Small intestine (tissue), 7 donors: ENCODE measurements at regions not wholly inside any gene's neighbourhood (a gene's known extent, or its start where the extent isn't known, plus 50 kb on each side); places are given as distances from the start of the nearest gene placed in this dataset.

Source experiments
- DNase-seq, 2 donors: peaks; one replicate each; pipeline versions ENCODE4 v3.0.0 to v3.0.0-alpha.2; 2013
- FAIRE-seq: peaks from 2 replicates; lab custom pipeline; 2012; peaks lifted over from hg19 to GRCh38; lab: Jason Lieb, UNC
- H3K27ac ChIP-seq, 3 donors: one replicate each; pipeline ENCODE4 v1.5.1; 2013; ENCODE audit warnings: low read length in 2 of 3, mild to moderate bottlenecking in 2 of 3, control low read depth in 1 of 3, inconsistent platforms in 1 of 3, low read depth in 1 of 3, moderate library complexity in 1 of 3
- H3K27me3 ChIP-seq, 3 donors: one replicate each; pipeline ENCODE4 v1.6.1; 2013; ENCODE audit warnings: low read length in 3 of 3, inconsistent platforms in 1 of 3; ENCODE audit not compliant: control insufficient read depth in 3 of 3, insufficient read depth in 3 of 3
- H3K36me3 ChIP-seq, 3 donors: one replicate each; pipeline ENCODE4 v1.6.1; 2013; ENCODE audit warnings: low read length in 3 of 3, inconsistent platforms in 1 of 3, low read depth in 1 of 3, mild to moderate bottlenecking in 1 of 3, moderate library complexity in 1 of 3; ENCODE audit not compliant: control insufficient read depth in 3 of 3, insufficient read depth in 2 of 3
- H3K4me1 ChIP-seq, 3 donors: one replicate each; pipeline ENCODE4 v1.6.1; 2013; ENCODE audit warnings: low read length in 2 of 3, inconsistent platforms in 1 of 3, low read depth in 1 of 3, mild to moderate bottlenecking in 1 of 3, moderate library complexity in 1 of 3; ENCODE audit not compliant: control insufficient read depth in 3 of 3, insufficient read depth in 2 of 3
- H3K4me3 ChIP-seq, 3 donors: one replicate each; pipeline ENCODE4 v1.5.1; 2013; ENCODE audit warnings: low read length in 3 of 3, control low read depth in 1 of 3, inconsistent platforms in 1 of 3, low read depth in 1 of 3, mild to moderate bottlenecking in 1 of 3, moderate library complexity in 1 of 3
- H3K9me3 ChIP-seq, 2 donors: one replicate each; pipeline ENCODE4 v1.6.1; 2013; ENCODE audit warnings: low read depth in 1 of 2, low read length in 1 of 2; ENCODE audit not compliant: control insufficient read depth in 2 of 2, insufficient read depth in 1 of 2
- WGBS, 3 donors: extraction: QIAGEN DNeasy Blood & Tissue Kit; methylation state at CpG; one replicate each; pipeline ENCODE4 v1.1.7; 2013; 5-methylcytosine and 5-hydroxymethylcytosine counted together
- donor health status: healthy with polysubstance abuse.
- donor health status: control.
- donor health status: control.
- donor health status: Bipolar disorder and iron deficiency.
- donor health status: healthy.

GRCh38 chr9:1907465-1907864 lies 107.7 kb upstream of the SMARCA2 start:
- no peak for FAIRE-seq
- Histone ChIP-seq H3K4me1 (no peaks in the 10 kb centered on the region), H3K27me3 (no peaks in the 10 kb centered on the region), H3K9me3 (peaks cover 0 to 10% of the 10 kb centered on the region in 2 donors), H3K4me3 (no peak overlapping the region), H3K36me3 (no peaks in the 10 kb centered on the region), H3K27ac (no peak overlapping the region)
- 78 to 91% (median 79%) methylated on average over 1 of the region's 1 CpG for WGBS, 3 donors
- DNase-seq: no peak

- 55 to 75% (median 57%) methylated on average over 2 of the region's 2 CpGs for WGBS, 3 donors
- Histone ChIP-seq H3K4me1 (no peaks in the 10 kb centered on the region), H3K27me3 (no peaks in the 10 kb centered on the region), H3K36me3 (no peaks in the 10 kb centered on the region), H3K4me3 (no peak overlapping the region), H3K27ac (no peak overlapping the region), H3K9me3 (peaks cover 0 to 2% of the 10 kb centered on the region in 2 donors)
- no peak for DNase-seq
- FAIRE-seq: no peak
Observed at GRCh38 chr9:1909322-1909721, 105.8 kb upstream of the SMARCA2 start.

GRCh38 chr9:1910269-1910811 lies 104.8 kb upstream of the SMARCA2 start:
- no peaks in the 10 kb centered on the region for H3K9me3 ChIP-seq
- 45 to 52% (median 51%) methylated on average over 2 of the region's 2 CpGs for WGBS, 3 donors
- no peaks in the 10 kb centered on the region for H3K27me3 ChIP-seq
- no peaks in the 10 kb centered on the region for H3K4me1 ChIP-seq
- DNase-seq: no peak
- no peak for FAIRE-seq
- H3K4me3 ChIP-seq: no peak overlapping the region
- H3K27ac ChIP-seq: no peak overlapping the region
- H3K36me3 ChIP-seq: no peaks in the 10 kb centered on the region

- FAIRE-seq: no peak
- 87 to 91% (median 91%) methylated on average over 6 of the region's 6 CpGs for WGBS, 3 donors
Observed at GRCh38 chr9:1913631-1914330, 101.4 kb upstream of the SMARCA2 start.

GRCh38 chr9:1916095-1916494 lies 99.1 kb upstream of the SMARCA2 start:
- FAIRE-seq: no peak
- Histone ChIP-seq H3K27me3 (no peaks in the 10 kb centered on the region), H3K27ac (no peak overlapping the region), H3K4me1 (no peaks in the 10 kb centered on the region), H3K4me3 (no peak overlapping the region), H3K9me3 (no peaks in the 10 kb centered on the region), H3K36me3 (no peaks in the 10 kb centered on the region)
- 73 to 87% (median 76%) methylated on average over 6 of the region's 6 CpGs for WGBS, 3 donors
- DNase-seq: no peak

More at GRCh38 chr9:1913631-1914330, 101.4 kb upstream of the SMARCA2 start:
- Histone ChIP-seq H3K27me3 (no peaks in the 10 kb centered on the region), H3K36me3 (no peaks in the 10 kb centered on the region), H3K27ac (no peak overlapping the region), H3K4me1 (no peaks in the 10 kb centered on the region), H3K9me3 (no peaks in the 10 kb centered on the region), H3K4me3 (no peak overlapping the region)
- DNase-seq: no peak

- Histone ChIP-seq H3K27me3 (no peaks in the 10 kb centered on the region), H3K4me1 (no peaks in the 10 kb centered on the region), H3K4me3 (no peak overlapping the region), H3K9me3 (no peaks in the 10 kb centered on the region), H3K27ac (no peak overlapping the region), H3K36me3 (no peaks in the 10 kb centered on the region)
- WGBS, 3 donors: 73 to 82% (median 79%) methylated on average over 12 of the region's 12 CpGs
- FAIRE-seq (no peak), DNase-seq (no peak)
Observed at GRCh38 chr9:1916655-1917054, 98.5 kb upstream of the SMARCA2 start.

- no peaks in the 10 kb centered on the region for H3K4me1 ChIP-seq
- WGBS, 3 donors: 50 to 72% (median 63%) methylated on average over 11 of the region's 11 CpGs
- H3K36me3 ChIP-seq: no peaks in the 10 kb centered on the region
- DNase-seq (no peak), FAIRE-seq (no peak)
- no peaks in the 10 kb centered on the region for H3K9me3 ChIP-seq
- no peak overlapping the region for H3K4me3 ChIP-seq
- no peaks in the 10 kb centered on the region for H3K27me3 ChIP-seq
- H3K27ac ChIP-seq: no peak overlapping the region
Observed at GRCh38 chr9:1917396-1917935, 97.7 kb upstream of the SMARCA2 start.

- 59 to 72% (median 69%) methylated on average over 3 of the region's 3 CpGs for WGBS, 3 donors
- H3K9me3 ChIP-seq: no peaks in the 10 kb centered on the region
- no peaks in the 10 kb centered on the region for H3K36me3 ChIP-seq
- H3K4me3 ChIP-seq: no peak overlapping the region
- no peaks in the 10 kb centered on the region for H3K27me3 ChIP-seq
- FAIRE-seq: no peak
- DNase-seq: no peak
- no peaks in the 10 kb centered on the region for H3K4me1 ChIP-seq
- H3K27ac ChIP-seq: no peak overlapping the region
Observed at GRCh38 chr9:1918108-1918507, 97.0 kb upstream of the SMARCA2 start.
